Calu3 (cell line): ENCODE measurements at regions not wholly inside any gene's neighbourhood (a gene's known extent, or its start where the extent isn't known, plus 50 kb on each side); places are given as distances from the start of the nearest gene placed in this dataset.

ENCODE experiments used
- BruUV-seq: library from RNA; stranded (reverse); fragments of 400-500 nt; replicated peaks from 2 replicates; lab custom pipeline; 2021; lab: Mats Ljungman, UMichigan
- CTCF ChIA-PET: fragments of 300-600 bp; sonication (Branson Sonifier 250); formaldehyde crosslinking; loops from one replicate; lab custom pipeline; 2022; ENCODE audit warnings: antibody characterized with exemption; lab: Charles Lee
- DNase-seq: peaks from one replicate; pipeline ENCODE4 v3.0.0; 2022
- H3K27ac Mint-ChIP-seq: one replicate; pipeline ENCODE4 v1.8.0; 2022; ENCODE audit warnings: mixed read lengths; ENCODE audit not compliant: unreplicated experiment
- H3K27me3 Mint-ChIP-seq: one replicate; pipeline ENCODE4 v1.8.0; 2022; ENCODE audit warnings: mixed read lengths; ENCODE audit not compliant: unreplicated experiment
- H3K36me3 Mint-ChIP-seq: one replicate; pipeline ENCODE4 v1.8.0; 2022; ENCODE audit warnings: mild to moderate bottlenecking, moderate library complexity, mixed read lengths; ENCODE audit not compliant: insufficient read depth, unreplicated experiment
- H3K4me1 Mint-ChIP-seq: one replicate; pipeline ENCODE4 v1.8.0; 2022; ENCODE audit warnings: mild to moderate bottlenecking, low read depth, mixed read lengths; ENCODE audit not compliant: unreplicated experiment
- H3K4me3 Mint-ChIP-seq: one replicate; pipeline ENCODE4 v1.8.0; 2022; ENCODE audit warnings: mild to moderate bottlenecking, low read depth, moderate library complexity, mixed read lengths; ENCODE audit not compliant: unreplicated experiment
- H3K9me3 Mint-ChIP-seq: one replicate; pipeline ENCODE4 v1.8.0; 2022; ENCODE audit warnings: low read depth, mixed read lengths; ENCODE audit not compliant: unreplicated experiment
- CTCF ChIP-seq: fragments of 200-600 bp; IDR thresholded peaks from one replicate; pipeline ENCODE4 v1.8.0; 2022; ENCODE audit warnings: antibody characterized with exemption; ENCODE audit not compliant: unreplicated experiment
- intact Hi-C: fragments of 100-400 bp; cut with micrococcal nuclease; formaldehyde crosslinking; loops from one replicate; pipeline ENCODE4 v1.10.0; 2022; ENCODE audit not compliant: unreplicated experiment

GRCh38 chr14:35220027-35220676 is 72.0 kb upstream of the PSMA6 start:
- BruUV-seq, result no TSS peak
- H3K4me3 Mint-ChIP-seq, result no peak overlapping the region
- H3K9me3 Mint-ChIP-seq, result no peaks in the 10 kb centered on the region
- CTCF ChIA-PET, result interaction anchor here (0.8 kb wide), 1 partner anchor 12 kb away, joined by 3 read pairs; no protein-coding TSS in a partner anchor
- H3K27ac Mint-ChIP-seq, result no peak overlapping the region
- DNase-seq, result no peak
- intact Hi-C loops, result no loop called here
- no peak for TF ChIP-seq CTCF
- peaks cover 17% of the 10 kb centered on the region for H3K4me1 Mint-ChIP-seq
- no peaks in the 10 kb centered on the region for H3K36me3 Mint-ChIP-seq
- no peaks in the 10 kb centered on the region for H3K27me3 Mint-ChIP-seq

GRCh38 chr14:35220920-35221319 is 71.3 kb upstream of the PSMA6 start:
- Mint-ChIP-seq H3K36me3 (no peaks in the 10 kb centered on the region), H3K4me1 (peaks cover 17% of the 10 kb centered on the region), H3K9me3 (no peaks in the 10 kb centered on the region), H3K27ac (no peak overlapping the region), H3K27me3 (no peaks in the 10 kb centered on the region), H3K4me3 (no peak overlapping the region)
- DNase-seq, result no peak
- BruUV-seq, result no TSS peak
- CTCF ChIA-PET, result interaction anchor here (1.1 kb wide), 1 partner anchor 81 kb away, joined by 3 read pairs; no protein-coding TSS in a partner anchor
- no peak for TF ChIP-seq CTCF
- intact Hi-C loops, result no loop called here

GRCh38 chr14:35221462-35221861 is 70.7 kb upstream of the PSMA6 start:
- Mint-ChIP-seq H3K36me3 (no peaks in the 10 kb centered on the region), H3K9me3 (no peaks in the 10 kb centered on the region), H3K27ac (no peak overlapping the region), H3K4me1 (peaks cover 17% of the 10 kb centered on the region), H3K4me3 (no peak overlapping the region), H3K27me3 (no peaks in the 10 kb centered on the region)
- TF ChIP-seq CTCF, result no peak
- no peak for DNase-seq
- CTCF ChIA-PET, result interaction anchor here (1.1 kb wide), 1 partner anchor 82 kb away, joined by 3 read pairs; no protein-coding TSS in a partner anchor
- intact Hi-C loops, result no loop called here
- no TSS peak for BruUV-seq

GRCh38 chr14:35222324-35222723 is 69.9 kb upstream of the PSMA6 start:
- Mint-ChIP-seq H3K27ac (no peak overlapping the region), H3K4me1 (peaks cover 17% of the 10 kb centered on the region), H3K36me3 (no peaks in the 10 kb centered on the region), H3K27me3 (no peaks in the 10 kb centered on the region), H3K4me3 (no peak overlapping the region), H3K9me3 (no peaks in the 10 kb centered on the region)
- intact Hi-C loops, result no loop called here
- DNase-seq, result no peak
- TF ChIP-seq CTCF, result no peak
- CTCF ChIA-PET, result no interaction called here
- BruUV-seq, result no TSS peak
